HG03025 (cell line): ENCODE measurements at regions not wholly inside any gene's neighbourhood (a gene's known extent, or its start where the extent isn't known, plus 50 kb on each side); places are given as distances from the start of the nearest gene placed in this dataset.
"Not testable (repeated sequence)": the region's sequence is repeated elsewhere in the genome, so short reads cannot be mapped to it uniquely, and the experiment has no call there.

Source experiments
- ATAC-seq: cut with Tn5 transposase; IDR thresholded peaks from one replicate; pipeline ENCODE4 v1.9.1; 2021; ENCODE audit warnings: mild to moderate bottlenecking, moderate library complexity; ENCODE audit not compliant: unreplicated experiment, low FRiP score

GRCh38 chr17:14522795-14523387 lies 222.0 kb downstream of the HS3ST3B1 start:
- ATAC-seq, result no peak

- ATAC-seq, result not testable (repeated sequence)
Observed at GRCh38 chr17:14518919-14519318, 218.0 kb downstream of the HS3ST3B1 start.

- ATAC-seq, result no peak
Observed at GRCh38 chr17:14514973-14515372, 214.1 kb downstream of the HS3ST3B1 start.

DNA sequence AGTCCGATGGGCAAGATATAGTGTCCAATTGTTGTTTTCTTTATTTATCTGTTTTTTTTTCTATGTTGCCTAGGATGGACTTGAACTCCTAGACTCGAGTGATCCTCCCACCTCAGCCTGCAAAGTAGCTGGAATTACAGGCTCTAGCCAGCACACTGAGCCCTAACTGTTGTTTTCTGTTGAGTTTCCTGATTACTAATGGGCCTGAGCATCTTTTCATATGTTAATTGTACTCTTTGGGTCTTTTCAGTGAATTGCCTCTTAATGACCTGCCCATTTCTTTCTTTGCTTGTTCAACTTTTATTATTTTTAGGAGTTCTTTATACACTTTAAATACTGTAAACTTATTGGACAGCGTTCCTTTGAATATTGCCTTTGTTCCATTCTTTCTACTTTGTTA lies 213.0 kb downstream of the HS3ST3B1 start:
- ATAC-seq, result no peak

- no peak for ATAC-seq
Observed at GRCh38 chr17:14510136-14510535, 209.3 kb downstream of the HS3ST3B1 start.

DNA sequence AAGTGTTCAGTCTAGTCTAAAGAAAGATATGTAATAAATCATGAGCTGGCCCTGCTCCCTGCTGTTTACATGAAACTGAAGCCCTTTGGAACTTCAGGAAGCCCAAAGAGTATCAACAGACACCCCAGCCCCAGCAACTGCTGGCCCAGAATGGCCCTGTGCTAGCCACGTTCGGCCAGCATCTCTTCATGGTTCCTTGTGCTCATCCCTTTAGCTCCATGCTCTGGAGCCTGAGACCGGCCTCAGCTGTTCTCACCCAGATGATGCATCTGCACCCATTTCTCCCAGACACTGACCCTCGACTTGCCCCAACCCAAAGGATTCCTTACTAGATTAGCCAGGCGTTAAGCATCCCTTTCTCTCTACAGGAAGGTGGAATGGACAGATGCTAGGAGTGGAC lies 207.3 kb downstream of the HS3ST3B1 start:
- ATAC-seq, result no peak

DNA sequence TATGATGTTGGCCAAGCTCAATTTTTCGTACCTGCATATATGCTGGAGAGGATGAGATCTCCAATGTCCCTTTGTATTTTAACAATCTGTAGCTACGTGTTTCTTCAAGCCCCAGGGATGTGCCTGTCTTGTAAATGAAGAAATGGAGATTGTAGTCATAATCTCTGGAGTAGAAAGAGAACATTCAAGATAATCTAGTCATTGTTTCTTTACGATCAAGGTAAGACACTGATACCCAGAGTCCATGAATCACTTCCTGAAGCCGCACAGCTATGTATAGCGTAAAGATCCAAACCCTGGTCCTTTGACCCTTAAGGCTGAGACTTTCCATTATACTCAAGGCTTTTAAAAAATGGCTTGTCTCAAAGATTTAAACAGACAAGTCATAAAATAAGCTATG lies 205.5 kb downstream of the HS3ST3B1 start:
- no peak for ATAC-seq

DNA sequence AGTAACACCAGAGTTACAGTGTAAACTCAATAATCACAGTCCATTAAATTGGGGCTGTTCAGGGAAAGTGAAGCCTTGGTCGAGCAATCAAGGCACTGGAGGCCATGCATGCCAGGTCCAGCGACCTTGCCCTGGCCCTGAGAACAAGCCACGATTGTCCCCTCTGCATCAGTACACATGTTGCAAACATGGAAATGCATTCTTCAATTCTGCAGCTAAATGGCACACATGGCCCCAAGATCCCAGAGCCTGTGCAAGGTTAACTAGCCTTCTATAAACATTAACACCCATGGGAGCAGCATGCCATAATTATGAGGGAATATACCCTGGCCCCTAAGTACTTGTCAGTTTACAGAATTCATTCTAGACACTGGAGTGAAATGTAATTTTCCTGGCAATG lies 204.7 kb downstream of the HS3ST3B1 start:
- no peak for ATAC-seq

GRCh38 chr17:14499976-14500375 lies 199.1 kb downstream of the HS3ST3B1 start:
- ATAC-seq, result no peak

GRCh38 chr17:14498812-14499211 lies 197.9 kb downstream of the HS3ST3B1 start:
- no peak for ATAC-seq

- ATAC-seq, result no peak
Observed at GRCh38 chr17:14494161-14494560, 193.3 kb downstream of the HS3ST3B1 start.

GRCh38 chr17:14489986-14490385 lies 189.1 kb downstream of the HS3ST3B1 start:
- ATAC-seq, result no peak

DNA sequence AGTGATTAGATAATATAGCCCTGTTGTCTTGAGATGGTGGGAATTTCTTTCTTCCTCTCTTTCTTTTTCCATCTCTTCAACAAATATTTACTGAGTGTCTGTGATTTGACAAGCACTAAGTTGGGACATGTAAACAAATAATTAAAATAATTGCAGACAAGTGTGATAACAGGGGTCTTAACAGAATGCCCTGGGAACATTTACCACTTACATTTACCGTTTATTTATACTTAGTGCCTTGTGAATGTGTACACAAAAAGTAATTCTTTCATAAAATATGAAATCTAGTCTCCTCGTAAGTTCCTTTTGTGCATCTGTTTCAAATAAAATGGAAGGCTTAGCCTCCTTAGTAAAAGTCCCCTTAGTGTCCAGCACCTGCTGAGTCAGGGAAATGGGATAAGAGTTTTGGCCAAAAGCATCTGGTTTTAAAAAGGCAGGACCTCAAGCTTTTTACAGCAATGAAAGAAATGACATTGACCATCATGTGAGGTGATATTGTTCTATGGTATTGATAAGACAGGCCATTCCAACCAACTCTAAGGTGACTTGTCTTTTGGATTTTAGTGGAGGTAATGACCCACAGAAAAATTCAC lies 188.2 kb downstream of the HS3ST3B1 start:
- no peak for ATAC-seq

- ATAC-seq, result no peak
Observed at GRCh38 chr17:14487068-14487467, 186.2 kb downstream of the HS3ST3B1 start.

- no peak for ATAC-seq
Observed at GRCh38 chr17:14482715-14483114, 181.8 kb downstream of the HS3ST3B1 start.

- ATAC-seq, result no peak
Observed at GRCh38 chr17:14481664-14482063, 180.8 kb downstream of the HS3ST3B1 start.

GRCh38 chr17:14474591-14474990 lies 173.7 kb downstream of the HS3ST3B1 start:
- ATAC-seq, result no peak

- no peak for ATAC-seq
Observed at GRCh38 chr17:14471052-14471451, 170.2 kb downstream of the HS3ST3B1 start.

- ATAC-seq, result no peak
Observed at GRCh38 chr17:14470417-14470816, 169.5 kb downstream of the HS3ST3B1 start.

GRCh38 chr17:14469971-14470370 lies 169.1 kb downstream of the HS3ST3B1 start:
- ATAC-seq, result no peak

DNA sequence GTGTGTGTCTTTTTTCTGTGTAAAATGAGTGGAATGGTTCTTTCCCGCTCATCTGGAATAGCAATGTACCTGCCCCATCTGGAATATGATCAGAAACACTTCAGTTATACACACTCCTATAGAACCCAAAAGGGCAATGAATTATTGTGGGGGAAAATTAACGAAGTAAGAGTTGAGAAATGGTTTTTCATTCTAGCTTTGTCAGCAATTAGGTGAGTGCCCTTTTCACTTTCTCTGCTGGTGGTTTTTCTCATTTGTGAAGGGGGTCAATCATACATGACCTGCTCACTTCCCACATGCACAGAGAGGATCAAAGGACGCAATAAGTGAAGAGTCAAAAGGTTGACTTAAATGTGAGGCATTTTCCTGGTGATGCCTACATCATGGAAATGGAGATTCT lies 168.0 kb downstream of the HS3ST3B1 start:
- no peak for ATAC-seq

GRCh38 chr17:14461227-14461548 lies 160.3 kb downstream of the HS3ST3B1 start:
- ATAC-seq, result no peak
